ENCODE measurements at regions not wholly inside any gene's neighbourhood (a gene's known extent, or its start where the extent isn't known, plus 50 kb on each side); places are given as distances from the start of the nearest gene placed in this dataset.

- ATAC-seq (no peak), DNase-seq (ENCODE audit: low spot score in 2 of 2) (no peak)
- Mint-ChIP-seq H3K36me3 (peaks cover 0 to 29% of the 10 kb centered on the region in 2 donors), H3K9me3 (no peaks in the 10 kb centered on the region), H3K27ac (no peak overlapping the region)
These were observed 52.0 kb upstream of the GRAMD1B start for GRCh38 chr11:123378096-123378495.

GRCh38 chr11:123377355-123377754 is 52.7 kb upstream of the GRAMD1B start:
- no peak for ATAC-seq
- no peak overlapping the region for H3K27ac Mint-ChIP-seq

GRCh38 chr11:123375832-123376231 is 54.2 kb upstream of the GRAMD1B start:
- peaks cover 0 to 32% of the 10 kb centered on the region in 2 donors for H3K36me3 Mint-ChIP-seq

More at GRCh38 chr11:123377355-123377754, 52.7 kb upstream of the GRAMD1B start:
- no peak for DNase-seq (ENCODE audit: low spot score in 2 of 2)
- peaks cover 0 to 29% of the 10 kb centered on the region in 2 donors for H3K36me3 Mint-ChIP-seq
- H3K9me3 Mint-ChIP-seq = no peaks in the 10 kb centered on the region

GRCh38 chr11:123374622-123374968 is 55.5 kb upstream of the GRAMD1B start:
- no peaks in the 10 kb centered on the region for H3K9me3 Mint-ChIP-seq
- no peak for DNase-seq (ENCODE audit: low spot score in 2 of 2)
- peak overlapping the region in 1 of 2 donors; percentile 33 for H3K27ac Mint-ChIP-seq
- ATAC-seq = no peak
- peaks cover 0 to 36% of the 10 kb centered on the region in 2 donors for H3K36me3 Mint-ChIP-seq

More at GRCh38 chr11:123375832-123376231, 54.2 kb upstream of the GRAMD1B start:
- ATAC-seq = no peak
- Mint-ChIP-seq H3K27ac (no peak overlapping the region), H3K9me3 (no peaks in the 10 kb centered on the region)
- no peak for DNase-seq (ENCODE audit: low spot score in 2 of 2)

GRCh38 chr11:123373754-123374621 is 56.1 kb upstream of the GRAMD1B start:
- Mint-ChIP-seq H3K36me3 (peaks cover 0 to 41% of the 10 kb centered on the region in 2 donors), H3K27ac (no peak overlapping the region), H3K9me3 (no peaks in the 10 kb centered on the region)
- peak in 1 of 2 donors; percentile 90 for ATAC-seq
- no peak for DNase-seq (ENCODE audit: low spot score in 2 of 2)

- no peak for DNase-seq (ENCODE audit: low spot score in 2 of 2)
- no peak for ATAC-seq
- Mint-ChIP-seq H3K9me3 (no peaks in the 10 kb centered on the region), H3K27ac (no peak overlapping the region), H3K36me3 (peaks cover 0 to 51% of the 10 kb centered on the region in 2 donors)
These were observed 58.4 kb upstream of the GRAMD1B start for GRCh38 chr11:123371506-123372297.

- DNase-seq (ENCODE audit: low spot score in 2 of 2) (no peak), ATAC-seq (no peak)
- no peak overlapping the region for H3K27ac Mint-ChIP-seq
- no peaks in the 10 kb centered on the region for H3K9me3 Mint-ChIP-seq
- H3K36me3 Mint-ChIP-seq = peaks cover 0 to 55% of the 10 kb centered on the region in 2 donors
These were observed 63.1 kb upstream of the GRAMD1B start for GRCh38 chr11:123366924-123367323.

- ATAC-seq = no peak
- Mint-ChIP-seq H3K36me3 (peaks cover 0 to 59% of the 10 kb centered on the region in 2 donors), H3K9me3 (no peaks in the 10 kb centered on the region), H3K27ac (no peak overlapping the region)
- DNase-seq (ENCODE audit: low spot score in 2 of 2) = no peak
These were observed 64.1 kb upstream of the GRAMD1B start for GRCh38 chr11:123365955-123366354.

- no peak for ATAC-seq
- Mint-ChIP-seq H3K36me3 (peaks cover 0 to 55% of the 10 kb centered on the region in 2 donors), H3K27ac (no peak overlapping the region), H3K9me3 (no peaks in the 10 kb centered on the region)
- no peak for DNase-seq (ENCODE audit: low spot score in 2 of 2)
These were observed 66.0 kb upstream of the GRAMD1B start for GRCh38 chr11:123364080-123364479.

GRCh38 chr11:123363556-123363955 is 66.5 kb upstream of the GRAMD1B start:
- Mint-ChIP-seq H3K36me3 (peaks cover 0 to 50% of the 10 kb centered on the region in 2 donors), H3K27ac (no peak overlapping the region), H3K9me3 (no peaks in the 10 kb centered on the region)
- ATAC-seq (no peak), DNase-seq (ENCODE audit: low spot score in 2 of 2) (no peak)

GRCh38 chr11:123362941-123363340 is 67.1 kb upstream of the GRAMD1B start:
- peaks cover 0 to 48% of the 10 kb centered on the region in 2 donors for H3K36me3 Mint-ChIP-seq
- no peak for DNase-seq (ENCODE audit: low spot score in 2 of 2)
- H3K27ac Mint-ChIP-seq = no peak overlapping the region
- ATAC-seq = no peak
- no peaks in the 10 kb centered on the region for H3K9me3 Mint-ChIP-seq

- no peaks in the 10 kb centered on the region for H3K9me3 Mint-ChIP-seq
- DNase-seq (ENCODE audit: low spot score in 2 of 2) = no peak
These were observed 67.9 kb upstream of the GRAMD1B start for GRCh38 chr11:123362186-123362585.

GRCh38 chr11:123361110-123361509 is 69.0 kb upstream of the GRAMD1B start:
- no peak for DNase-seq (ENCODE audit: low spot score in 2 of 2)

More at GRCh38 chr11:123362186-123362585, 67.9 kb upstream of the GRAMD1B start:
- no peak for ATAC-seq
- H3K27ac Mint-ChIP-seq = no peak overlapping the region
- H3K36me3 Mint-ChIP-seq = peaks cover 0 to 41% of the 10 kb centered on the region in 2 donors

GRCh38 chr11:123360267-123360936 is 69.7 kb upstream of the GRAMD1B start:
- no peak for DNase-seq (ENCODE audit: low spot score in 2 of 2)
- Mint-ChIP-seq H3K27ac (no peak overlapping the region), H3K9me3 (no peaks in the 10 kb centered on the region), H3K36me3 (peaks cover 0 to 32% of the 10 kb centered on the region in 2 donors)
- ATAC-seq = no peak

More at GRCh38 chr11:123361110-123361509, 69.0 kb upstream of the GRAMD1B start:
- Mint-ChIP-seq H3K9me3 (no peaks in the 10 kb centered on the region), H3K36me3 (peaks cover 0 to 37% of the 10 kb centered on the region in 2 donors), H3K27ac (no peak overlapping the region)
- ATAC-seq = no peak

- H3K27ac Mint-ChIP-seq = peak overlapping the region; percentile 79 to 85
- DNase-seq (ENCODE audit: low spot score in 2 of 2) (peak in 1 of 2 donors; percentile 51), ATAC-seq (peak; percentile 72 to 86)
- H3K9me3 Mint-ChIP-seq = no peaks in the 10 kb centered on the region
- peaks cover 0 to 24% of the 10 kb centered on the region in 2 donors for H3K36me3 Mint-ChIP-seq
These were observed 71.9 kb upstream of the GRAMD1B start for GRCh38 chr11:123357990-123358827.

All from activated naive CD4-positive, alpha-beta T cell treated with anti-CD3 and anti-CD28 coated beads, Interleukin-2, amount 50 U/mL, for 72 hours (primary cell).